BJ (cell line): ENCODE measurements at regions not wholly inside any gene's neighbourhood (a gene's known extent, or its start where the extent isn't known, plus 50 kb on each side); places are given as distances from the start of the nearest gene placed in this dataset.

Experiments
- CTCF ChIA-PET: fragments of 350-600 bp; formaldehyde crosslinking; extraction: SDS; loops from one replicate; lab custom pipeline; 2021; ENCODE audit warnings: antibody characterized with exemption, inconsistent platforms; lab: Yijun Ruan, JAX
- POLR2A ChIA-PET: fragments of 300-600 bp; sonication (Branson Sonifier 250); formaldehyde crosslinking; extraction: SDS; loops from one replicate; lab custom pipeline; 2021; ENCODE audit warnings: antibody characterized with exemption; lab: Charles Lee
- DNase-seq: peaks from one replicate; pipeline ENCODE4 v3.0.0-alpha.2; 2011; ENCODE audit warnings: low read depth
- H3K27me3 ChIP-seq: 2 replicates; pipeline ENCODE4 v1.6.0; 2011; ENCODE audit warnings: low read length; ENCODE audit not compliant: control insufficient read depth, insufficient read depth
- H3K36me3 ChIP-seq: 2 replicates; pipeline ENCODE4 v1.5.1; 2011; ENCODE audit warnings: low read length; ENCODE audit not compliant: control insufficient read depth, insufficient read depth
- H3K4me3 ChIP-seq: 2 replicates; pipeline ENCODE4 v1.5.1; 2011; ENCODE audit warnings: low read depth, mild to moderate bottlenecking, control low read depth, low read length
- TF ChIP-seq, protein P1 (sequence below): IDR thresholded peaks from 2 replicates; pipeline ENCODE4 v1.5.1; 2011; ENCODE audit warnings: low read depth, mild to moderate bottlenecking, control low read depth, inconsistent platforms, low read length, moderate library complexity; ENCODE audit not compliant: insufficient read depth

DNA sequence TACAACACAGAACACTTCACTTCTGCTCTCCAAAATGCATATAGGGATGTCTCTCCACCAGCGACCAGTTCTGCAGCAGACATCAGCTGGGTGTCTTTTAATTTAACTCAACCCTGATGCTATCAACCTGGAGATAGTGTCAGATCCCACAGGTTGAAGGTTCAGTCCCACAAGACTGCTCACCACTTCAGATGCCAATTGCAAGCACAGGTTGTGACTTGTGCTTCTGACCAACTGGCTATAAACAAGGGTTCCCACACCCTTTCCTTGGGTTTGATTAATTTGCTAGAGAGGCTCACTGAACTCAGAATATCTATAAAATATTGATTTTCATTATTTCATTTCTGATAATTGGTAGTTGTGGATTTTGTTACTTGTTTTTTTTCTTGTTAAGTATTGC, 177.4 kb upstream of the HS3ST1 start:
- DNase-seq, result no peak

DNA sequence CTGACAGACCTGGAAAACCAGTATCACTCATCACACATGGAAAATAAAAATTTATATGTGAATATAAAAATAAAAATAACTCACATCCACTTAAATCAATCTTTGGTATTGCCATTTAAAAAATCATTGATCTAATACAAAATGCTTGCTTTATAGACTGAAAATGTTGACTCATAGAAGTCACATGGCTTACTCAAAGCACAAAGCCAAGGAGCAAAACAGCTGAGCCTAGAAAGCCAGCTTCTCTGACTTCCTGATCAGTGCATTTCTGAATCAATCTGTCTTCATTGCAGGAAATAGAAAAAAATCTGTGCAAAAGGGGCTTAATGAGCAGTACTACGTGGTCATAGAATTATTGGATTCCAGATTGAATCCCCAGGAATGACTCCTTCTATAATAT, 176.9 kb upstream of the HS3ST1 start:
- Histone ChIP-seq H3K36me3 (no peaks in the 10 kb centered on the region), H3K27me3 (no peaks in the 10 kb centered on the region), H3K4me3 (no peak overlapping the region)
- no peak for DNase-seq
- TF ChIP-seq, protein P1, sequence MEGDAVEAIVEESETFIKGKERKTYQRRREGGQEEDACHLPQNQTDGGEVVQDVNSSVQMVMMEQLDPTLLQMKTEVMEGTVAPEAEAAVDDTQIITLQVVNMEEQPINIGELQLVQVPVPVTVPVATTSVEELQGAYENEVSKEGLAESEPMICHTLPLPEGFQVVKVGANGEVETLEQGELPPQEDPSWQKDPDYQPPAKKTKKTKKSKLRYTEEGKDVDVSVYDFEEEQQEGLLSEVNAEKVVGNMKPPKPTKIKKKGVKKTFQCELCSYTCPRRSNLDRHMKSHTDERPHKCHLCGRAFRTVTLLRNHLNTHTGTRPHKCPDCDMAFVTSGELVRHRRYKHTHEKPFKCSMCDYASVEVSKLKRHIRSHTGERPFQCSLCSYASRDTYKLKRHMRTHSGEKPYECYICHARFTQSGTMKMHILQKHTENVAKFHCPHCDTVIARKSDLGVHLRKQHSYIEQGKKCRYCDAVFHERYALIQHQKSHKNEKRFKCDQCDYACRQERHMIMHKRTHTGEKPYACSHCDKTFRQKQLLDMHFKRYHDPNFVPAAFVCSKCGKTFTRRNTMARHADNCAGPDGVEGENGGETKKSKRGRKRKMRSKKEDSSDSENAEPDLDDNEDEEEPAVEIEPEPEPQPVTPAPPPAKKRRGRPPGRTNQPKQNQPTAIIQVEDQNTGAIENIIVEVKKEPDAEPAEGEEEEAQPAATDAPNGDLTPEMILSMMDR, result no peak
- ChIA-PET POLR2A (no interaction called here), CTCF (no interaction called here)

More for the DNA sequence above, 177.4 kb upstream of the HS3ST1 start:
- ChIA-PET CTCF (no interaction called here), POLR2A (no interaction called here)
- no peak overlapping the region for H3K4me3 ChIP-seq
- TF ChIP-seq, protein P1, result no peak
- no peaks in the 10 kb centered on the region for H3K27me3 ChIP-seq
- no peaks in the 10 kb centered on the region for H3K36me3 ChIP-seq

DNA sequence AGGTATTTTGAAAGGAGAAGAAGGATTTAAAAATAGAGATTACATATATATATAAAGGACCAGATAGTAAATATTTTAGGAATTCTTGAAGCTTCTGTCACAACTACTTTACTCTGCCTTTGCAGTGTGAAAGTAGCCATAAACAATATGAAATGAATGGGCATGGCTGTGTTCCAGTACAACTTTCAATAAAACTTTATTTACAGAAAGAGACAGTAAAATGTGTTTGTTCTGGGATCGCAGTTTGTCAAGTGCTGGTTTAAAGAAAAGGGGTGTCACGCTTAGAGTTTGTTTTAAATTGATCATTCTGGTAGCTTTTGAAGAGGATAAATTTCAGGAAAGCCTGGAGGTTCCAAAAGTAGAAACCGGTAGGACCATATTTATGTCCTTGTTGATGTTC, 176.1 kb upstream of the HS3ST1 start:
- Histone ChIP-seq H3K36me3 (no peaks in the 10 kb centered on the region), H3K4me3 (no peak overlapping the region), H3K27me3 (no peaks in the 10 kb centered on the region)
- ChIA-PET POLR2A (no interaction called here), CTCF (no interaction called here)
- DNase-seq, result no peak
- TF ChIP-seq, protein P1, result no peak

DNA sequence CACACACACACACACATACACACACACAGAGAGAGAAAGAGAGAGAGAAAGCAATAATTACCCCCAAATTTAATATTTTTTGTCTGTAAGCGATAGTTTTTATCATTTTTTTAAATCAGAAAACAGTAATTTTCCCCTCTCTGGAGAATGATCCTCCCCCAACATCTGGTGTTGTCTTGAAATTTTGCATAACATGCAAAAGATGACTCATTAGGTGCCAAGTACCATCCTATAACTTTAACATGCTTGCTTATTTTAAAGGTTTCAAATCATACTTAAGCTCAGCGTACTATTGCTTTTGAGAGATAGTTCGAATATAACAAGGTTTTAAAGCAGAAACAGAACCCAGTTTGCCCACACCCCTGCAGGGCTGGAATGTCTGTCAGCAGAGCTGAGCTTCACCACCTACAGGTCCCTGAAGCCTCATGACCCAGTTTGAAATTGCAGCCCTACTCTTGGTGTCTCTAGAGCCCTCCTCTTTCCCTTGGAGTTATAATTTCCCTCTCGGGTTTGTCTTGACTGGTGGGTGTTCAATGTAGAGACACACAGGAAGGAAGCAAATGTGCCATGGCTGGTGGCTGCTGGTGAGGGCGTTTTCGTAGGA, 175.0 kb upstream of the HS3ST1 start:
- ChIA-PET POLR2A (no interaction called here), CTCF (no interaction called here)
- no peaks in the 10 kb centered on the region for H3K27me3 ChIP-seq
- H3K4me3 ChIP-seq, result no peak overlapping the region
- no peak for DNase-seq
- no peaks in the 10 kb centered on the region for H3K36me3 ChIP-seq
- TF ChIP-seq, protein P1, result no peak

DNA sequence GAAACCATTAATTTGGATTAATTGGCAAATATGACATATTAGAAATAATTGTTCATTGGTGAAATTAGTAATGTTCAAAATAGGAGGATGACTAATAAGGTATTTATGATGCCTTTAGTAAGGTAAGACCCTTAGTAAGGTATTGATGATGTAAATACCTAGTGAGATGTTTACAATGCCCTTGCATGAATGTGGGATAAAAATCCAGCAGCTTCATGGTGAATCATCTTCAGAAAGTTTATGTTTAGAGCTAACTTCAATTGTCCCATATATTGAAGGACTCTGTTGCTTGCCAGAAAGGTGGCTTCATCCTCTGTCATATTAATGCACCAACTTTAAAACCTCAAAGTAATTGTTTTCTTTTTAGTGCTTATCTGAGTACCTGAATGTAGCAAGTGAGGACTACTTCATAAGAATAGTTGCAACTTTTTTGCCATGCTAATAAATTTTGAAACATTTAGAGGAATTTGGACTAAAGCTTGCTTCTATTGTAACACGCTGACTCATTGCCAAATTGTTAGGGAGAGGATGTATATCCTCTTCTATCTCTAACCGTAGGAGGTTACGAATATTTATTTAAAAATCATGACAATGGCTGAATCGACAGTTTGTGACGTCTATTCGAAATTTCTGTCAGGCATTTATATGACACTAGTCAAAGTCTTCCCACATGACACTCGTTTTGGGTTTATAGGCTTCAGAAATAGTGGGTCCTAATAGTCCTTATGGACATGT, 174.1 kb upstream of the HS3ST1 start:
- TF ChIP-seq, protein P1, result no peak
- Histone ChIP-seq H3K4me3 (no peak overlapping the region), H3K36me3 (no peaks in the 10 kb centered on the region), H3K27me3 (no peaks in the 10 kb centered on the region)
- POLR2A ChIA-PET, result no interaction called here
- no peak for DNase-seq
- CTCF ChIA-PET, result no interaction called here
